Testis (tissue), 2 donors: ENCODE measurements at regions not wholly inside any gene's neighbourhood (a gene's known extent, or its start where the extent isn't known, plus 50 kb on each side); places are given as distances from the start of the nearest gene placed in this dataset.

Experiments
- POLR2A ChIP-seq: fragments of 450-650 bp; IDR thresholded peaks from one replicate; pipeline ENCODE4 v1.6.1; 2017; ENCODE audit warnings: antibody characterized with exemption, mild to moderate bottlenecking, moderate library complexity
- TF ChIP-seq, protein P1 (sequence below), 3 experiments: fragments of 450-650 bp in 2 of 3; fragments of 200-600 bp in 1 of 3; sonication (generic) in 1 of 3; IDR thresholded peaks; one replicate each; pipeline ENCODE4 v1.5.1; 2016 to 2019; ENCODE audit warnings: antibody characterized with exemption in 3 of 3, mild to moderate bottlenecking in 2 of 3, moderate library complexity in 1 of 3

DNA sequence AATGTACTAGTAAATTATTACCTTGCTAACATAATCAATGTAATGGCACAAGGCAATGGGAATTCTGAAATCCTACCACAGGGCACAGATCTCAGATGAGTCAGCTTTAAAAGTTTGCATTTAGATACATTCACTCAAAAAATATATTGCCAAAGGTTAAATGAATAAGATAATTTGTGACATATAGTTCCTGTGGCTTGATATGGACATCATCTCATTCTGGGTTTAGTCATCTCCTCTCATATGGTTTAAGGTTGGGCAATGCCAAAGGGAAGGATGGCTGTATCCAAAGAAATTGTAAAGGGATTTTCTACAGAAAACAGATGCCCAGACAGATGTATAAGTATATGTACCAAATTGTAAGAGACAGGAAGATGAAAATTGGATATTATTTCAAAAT lies 1065.0 kb downstream of the LRFN5 start:
- TF ChIP-seq, protein P1, sequence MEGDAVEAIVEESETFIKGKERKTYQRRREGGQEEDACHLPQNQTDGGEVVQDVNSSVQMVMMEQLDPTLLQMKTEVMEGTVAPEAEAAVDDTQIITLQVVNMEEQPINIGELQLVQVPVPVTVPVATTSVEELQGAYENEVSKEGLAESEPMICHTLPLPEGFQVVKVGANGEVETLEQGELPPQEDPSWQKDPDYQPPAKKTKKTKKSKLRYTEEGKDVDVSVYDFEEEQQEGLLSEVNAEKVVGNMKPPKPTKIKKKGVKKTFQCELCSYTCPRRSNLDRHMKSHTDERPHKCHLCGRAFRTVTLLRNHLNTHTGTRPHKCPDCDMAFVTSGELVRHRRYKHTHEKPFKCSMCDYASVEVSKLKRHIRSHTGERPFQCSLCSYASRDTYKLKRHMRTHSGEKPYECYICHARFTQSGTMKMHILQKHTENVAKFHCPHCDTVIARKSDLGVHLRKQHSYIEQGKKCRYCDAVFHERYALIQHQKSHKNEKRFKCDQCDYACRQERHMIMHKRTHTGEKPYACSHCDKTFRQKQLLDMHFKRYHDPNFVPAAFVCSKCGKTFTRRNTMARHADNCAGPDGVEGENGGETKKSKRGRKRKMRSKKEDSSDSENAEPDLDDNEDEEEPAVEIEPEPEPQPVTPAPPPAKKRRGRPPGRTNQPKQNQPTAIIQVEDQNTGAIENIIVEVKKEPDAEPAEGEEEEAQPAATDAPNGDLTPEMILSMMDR (IDR thresholded peaks at IDR 0.05): no peak
- TF ChIP-seq POLR2A: no peak
